K562 (cell line): ENCODE measurements at regions not wholly inside any gene's neighbourhood (a gene's known extent, or its start where the extent isn't known, plus 50 kb on each side); places are given as distances from the start of the nearest gene placed in this dataset.

Source experiments
- BHLHE40 ChIP-seq: IDR thresholded peaks from 2 replicates; pipeline ENCODE4 v1.6.1; 2011; ENCODE audit warnings: low read length, improper control_type of control experiment
- RFX5 ChIP-seq: IDR thresholded peaks from 2 replicates; pipeline ENCODE4 v1.6.1; 2011; ENCODE audit warnings: low read depth, mild to moderate bottlenecking, improper control_type of control experiment, low read length

DNA sequence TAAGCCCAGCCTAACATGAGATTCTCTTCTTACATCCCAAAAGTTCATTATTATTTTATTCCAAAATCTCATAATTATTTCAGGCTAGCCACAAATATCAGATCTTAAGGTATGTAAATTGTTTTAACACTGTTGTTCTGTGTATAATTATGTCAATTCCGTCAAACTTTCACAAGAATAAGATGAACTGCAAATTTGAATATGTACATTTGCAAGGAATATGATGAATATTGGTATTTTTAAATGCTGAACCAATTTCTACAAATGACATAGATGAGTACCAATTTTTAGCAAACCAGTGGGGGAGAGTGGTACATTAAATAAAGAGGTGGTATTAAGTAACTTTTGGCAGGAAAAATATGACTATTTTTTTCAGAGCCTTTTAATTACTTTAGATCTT lies 282.3 kb upstream of the MAD2L1 start:
- TF ChIP-seq RFX5 (no peak), BHLHE40 (no peak)
